Vagina (tissue), 2 donors: ENCODE measurements at regions not wholly inside any gene's neighbourhood (a gene's known extent, or its start where the extent isn't known, plus 50 kb on each side); places are given as distances from the start of the nearest gene placed in this dataset.

ENCODE experiments used
- CTCF ChIP-seq, 3 experiments: fragments of 450-650 bp in 2 of 3; fragments of 200-600 bp in 1 of 3; sonication (generic) in 1 of 3; IDR thresholded peaks; one replicate each; pipeline ENCODE4 v1.5.1; 2017 to 2019; ENCODE audit warnings: antibody characterized with exemption in 3 of 3, mild to moderate bottlenecking in 2 of 3, moderate library complexity in 2 of 3
- POLR2A ChIP-seq, 2 donors: fragments of 450-650 bp; IDR thresholded peaks; one replicate each; pipeline ENCODE4 v1.6.1; 2017; ENCODE audit warnings: antibody characterized with exemption in 2 of 2, mild to moderate bottlenecking in 2 of 2, moderate library complexity in 2 of 2

- TF ChIP-seq CTCF (IDR thresholded peaks at IDR 0.05), result no peak
- TF ChIP-seq POLR2A (IDR thresholded peaks at IDR 0.05), result no peak
These were observed 143.7 kb upstream of the ATXN1 start for GRCh38 chr6:16904957-16905356.
